Mesothelial cell of epicardium (in vitro differentiated cells): ENCODE measurements at regions not wholly inside any gene's neighbourhood (a gene's known extent, or its start where the extent isn't known, plus 50 kb on each side); places are given as distances from the start of the nearest gene placed in this dataset.

Source experiments
- DNase-seq, 2 experiments: peaks; one replicate each; pipeline ENCODE4 v3.0.0; 2021; ENCODE audit warnings: low spot score in 2 of 2; ENCODE audit not compliant: unreplicated experiment in 2 of 2
- H3K27ac Mint-ChIP-seq: 2 replicates; pipeline ENCODE4 v1.8.0; 2021; ENCODE audit warnings: mixed read lengths
- H3K27me3 Mint-ChIP-seq: 2 replicates; pipeline ENCODE4 v1.8.0; 2021; ENCODE audit warnings: low read depth, mixed read lengths
- H3K36me3 Mint-ChIP-seq: 2 replicates; pipeline ENCODE4 v1.8.0; 2021; ENCODE audit warnings: mixed read lengths
- H3K4me1 Mint-ChIP-seq: 2 replicates; pipeline ENCODE4 v1.8.0; 2021; ENCODE audit warnings: mixed read lengths
- H3K4me3 Mint-ChIP-seq: 2 replicates; pipeline ENCODE4 v1.8.0; 2021; ENCODE audit warnings: mild to moderate bottlenecking, moderate library complexity, mixed read lengths
- H3K9me3 Mint-ChIP-seq: 2 replicates; pipeline ENCODE4 v1.8.0; 2021; ENCODE audit warnings: mixed read lengths
- CTCF ChIP-seq: fragments of 200-600 bp; sonication (generic); IDR thresholded peaks from one replicate; pipeline ENCODE4 v1.5.0; 2021; ENCODE audit warnings: antibody characterized with exemption; ENCODE audit not compliant: unreplicated experiment

DNA sequence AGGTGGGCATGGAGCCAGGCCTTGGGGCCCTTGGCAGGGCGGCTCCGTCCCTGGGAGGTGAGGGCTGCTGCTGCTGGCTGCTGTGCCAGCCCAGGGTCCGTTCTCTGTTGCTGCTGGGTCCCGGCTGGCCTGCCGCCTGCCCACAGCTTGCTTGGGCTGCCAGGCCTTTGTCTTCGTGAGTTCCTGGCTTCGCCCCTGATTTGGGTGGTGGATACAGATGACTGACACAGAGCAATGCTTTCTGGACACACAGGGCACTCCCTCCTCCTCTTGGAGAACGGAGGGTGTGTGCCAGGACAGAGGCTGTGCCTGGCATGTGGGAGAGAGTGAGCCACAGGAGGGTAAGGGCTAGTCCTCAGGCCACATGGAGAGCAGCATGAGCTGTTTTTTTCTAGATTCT lies 166.1 kb downstream of the MACROH2A1 start:
- H3K9me3 Mint-ChIP-seq: peaks cover 3% of the 10 kb centered on the region
- no peak for TF ChIP-seq CTCF
- H3K27ac Mint-ChIP-seq: no peak overlapping the region
- H3K27me3 Mint-ChIP-seq: no peaks in the 10 kb centered on the region
- H3K4me1 Mint-ChIP-seq: peaks cover 14% of the 10 kb centered on the region
- no peak for DNase-seq
- no peak overlapping the region for H3K4me3 Mint-ChIP-seq
- H3K36me3 Mint-ChIP-seq: no peaks in the 10 kb centered on the region

GRCh38 chr5:135231289-135231688 lies 167.7 kb downstream of the MACROH2A1 start:
- Mint-ChIP-seq H3K4me3 (no peak overlapping the region), H3K9me3 (peaks cover 3% of the 10 kb centered on the region), H3K4me1 (peaks cover 9% of the 10 kb centered on the region), H3K27ac (no peak overlapping the region), H3K36me3 (no peaks in the 10 kb centered on the region), H3K27me3 (peaks cover under 1% of the 10 kb centered on the region)
- no peak for DNase-seq
- TF ChIP-seq CTCF: no peak

DNA sequence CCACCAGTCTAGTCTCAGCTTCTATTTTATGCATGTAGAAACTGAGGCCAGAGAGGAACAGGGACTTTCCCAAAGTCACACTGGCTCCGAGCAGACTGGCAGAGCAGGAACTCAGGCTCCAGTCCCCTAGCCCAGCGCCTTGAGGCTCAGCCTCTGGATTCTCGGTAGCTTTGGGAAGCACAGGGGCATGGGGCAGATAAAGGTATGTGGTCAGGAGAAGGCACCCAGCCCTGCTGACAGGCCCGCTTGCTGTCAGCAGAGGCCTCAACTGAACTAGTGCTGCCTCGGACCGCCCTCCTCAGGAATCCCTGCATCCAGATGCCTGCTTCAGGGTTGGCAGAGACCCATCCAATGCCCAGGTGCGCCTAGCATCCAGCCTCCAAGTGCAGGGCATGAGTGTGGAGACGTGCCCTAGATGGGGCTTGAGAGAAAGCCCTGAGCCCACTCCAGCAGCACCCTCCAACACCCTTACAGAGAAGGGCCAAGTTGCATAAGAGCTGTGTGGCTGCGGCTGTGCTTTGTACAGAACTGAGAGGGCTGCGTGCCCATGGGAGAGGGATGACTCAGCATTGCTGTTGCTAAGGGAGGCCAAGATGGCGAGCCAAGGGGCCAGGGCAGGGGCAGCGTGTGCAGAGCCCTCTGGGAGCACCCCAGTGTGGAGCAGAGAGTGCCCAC lies 168.6 kb downstream of the MACROH2A1 start:
- peaks cover 3% of the 10 kb centered on the region for H3K9me3 Mint-ChIP-seq
- no peak for DNase-seq
- H3K4me1 Mint-ChIP-seq: peaks cover 12% of the 10 kb centered on the region
- no peak overlapping the region for H3K27ac Mint-ChIP-seq
- H3K27me3 Mint-ChIP-seq: peaks cover 2% of the 10 kb centered on the region
- H3K36me3 Mint-ChIP-seq: no peaks in the 10 kb centered on the region
- no peak for TF ChIP-seq CTCF
- H3K4me3 Mint-ChIP-seq: no peak overlapping the region

DNA sequence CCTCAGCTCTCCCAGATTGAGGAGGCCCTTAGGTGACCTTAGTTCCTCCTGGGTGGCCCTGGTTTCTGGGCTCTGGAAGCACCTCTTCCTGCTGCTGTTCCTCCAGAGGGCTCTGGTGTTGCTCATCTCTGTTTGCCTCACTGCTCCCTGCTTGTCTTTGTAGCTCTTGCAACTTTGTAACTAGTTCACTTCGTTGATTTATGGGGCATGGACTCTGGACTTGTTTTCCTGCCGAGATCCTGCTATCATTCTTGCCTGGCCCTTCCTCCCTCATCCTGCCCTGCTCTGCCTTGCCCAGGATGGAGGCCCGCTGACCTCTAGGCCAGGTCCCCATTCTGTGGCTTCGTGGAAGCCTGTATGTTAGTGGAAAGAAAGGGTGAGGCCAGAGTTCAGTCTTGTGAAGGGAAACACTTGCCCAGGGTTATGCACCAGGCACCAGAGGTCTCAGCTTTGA lies 169.3 kb downstream of the MACROH2A1 start:
- Mint-ChIP-seq H3K27me3 (peaks cover 6% of the 10 kb centered on the region), H3K27ac (no peak overlapping the region), H3K4me1 (peaks cover 7% of the 10 kb centered on the region), H3K4me3 (no peak overlapping the region), H3K36me3 (no peaks in the 10 kb centered on the region), H3K9me3 (peaks cover 3% of the 10 kb centered on the region)
- no peak for DNase-seq
- no peak for TF ChIP-seq CTCF

- TF ChIP-seq CTCF: no peak
- no peaks in the 10 kb centered on the region for H3K36me3 Mint-ChIP-seq
- no peak overlapping the region for H3K4me3 Mint-ChIP-seq
- DNase-seq: no peak
- H3K27me3 Mint-ChIP-seq: peaks cover 6% of the 10 kb centered on the region
- no peak overlapping the region for H3K27ac Mint-ChIP-seq
- H3K9me3 Mint-ChIP-seq: peaks cover 3% of the 10 kb centered on the region
- peaks cover 4% of the 10 kb centered on the region for H3K4me1 Mint-ChIP-seq
These were observed 169.9 kb downstream of the MACROH2A1 start for GRCh38 chr5:135229122-135229521.
